Keratinocyte (primary cell): ENCODE measurements at regions not wholly inside any gene's neighbourhood (a gene's known extent, or its start where the extent isn't known, plus 50 kb on each side); places are given as distances from the start of the nearest gene placed in this dataset.

Experiments used
- DNase-seq: peaks from one replicate; pipeline ENCODE4 v3.0.0-alpha.2; 2011; ENCODE audit warnings: low read depth, missing footprints, low spot score
- FAIRE-seq: peaks from 2 replicates; lab custom pipeline; 2011; peaks lifted over from hg19 to GRCh38; lab: Jason Lieb, UNC
- H2AFZ ChIP-seq: 2 replicates; pipeline ENCODE4 v1.6.0; 2012; ENCODE audit warnings: low read length, control low read depth, inconsistent platforms; ENCODE audit not compliant: control insufficient read depth
- H3K27ac ChIP-seq: 2 replicates; pipeline ENCODE4 v1.5.1; 2011; ENCODE audit warnings: low read length; ENCODE audit not compliant: control insufficient read depth, insufficient read depth
- H3K27me3 ChIP-seq: 3 replicates; pipeline ENCODE4 v1.6.0; 2011; ENCODE audit warnings: low read length; ENCODE audit not compliant: control insufficient read depth, insufficient read depth; ENCODE audit errors: extremely low read depth
- H3K36me3 ChIP-seq, 2 experiments: 2 replicates in 1 of 2; 3 replicates in 1 of 2; pipeline ENCODE4 v1.5.1; 2011; ENCODE audit warnings: low read length in 2 of 2, mild to moderate bottlenecking in 1 of 2; ENCODE audit not compliant: control insufficient read depth in 2 of 2, insufficient read depth in 2 of 2; ENCODE audit errors: extremely low read depth in 1 of 2
- H3K4me1 ChIP-seq: 3 replicates; pipeline ENCODE4 v1.5.1; 2011; ENCODE audit warnings: low read length; ENCODE audit not compliant: control insufficient read depth, insufficient read depth; ENCODE audit errors: extremely low read depth
- H3K4me2 ChIP-seq: 3 replicates; pipeline ENCODE4 v1.6.0; 2011; ENCODE audit warnings: low read depth, low read length; ENCODE audit not compliant: control insufficient read depth, insufficient read depth; ENCODE audit errors: extremely low read depth
- H3K4me3 ChIP-seq, 3 experiments: fragments of 200-600 bp in 1 of 3; sonication (generic) in 1 of 3; 2 replicates in 2 of 3; 3 replicates in 1 of 3; pipeline ENCODE4 v1.5.1; 2011 to 2016; ENCODE audit warnings: low read length in 3 of 3, mild to moderate bottlenecking in 3 of 3, control low read depth in 2 of 3, inconsistent platforms in 1 of 3, low read depth in 1 of 3, mixed read lengths in 1 of 3, mixed run types in 1 of 3, moderate library complexity in 1 of 3; ENCODE audit not compliant: control insufficient read depth in 2 of 3, insufficient read depth in 2 of 3; ENCODE audit errors: extremely low read depth in 1 of 3
- H3K79me2 ChIP-seq: 2 replicates; pipeline ENCODE4 v1.6.0; 2012; ENCODE audit warnings: low read length; ENCODE audit not compliant: control insufficient read depth, insufficient read depth
- H3K9ac ChIP-seq: 3 replicates; pipeline ENCODE4 v1.6.0; 2011; ENCODE audit warnings: low read length; ENCODE audit not compliant: control insufficient read depth, insufficient read depth; ENCODE audit errors: extremely low read depth
- H3K9me1 ChIP-seq: 3 replicates; pipeline ENCODE4 v1.6.0; 2011; ENCODE audit warnings: low read length; ENCODE audit not compliant: control insufficient read depth, insufficient read depth; ENCODE audit errors: extremely low read depth
- H3K9me3 ChIP-seq: 2 replicates; pipeline ENCODE4 v1.5.1; 2012; ENCODE audit warnings: low read depth, low read length; ENCODE audit not compliant: control insufficient read depth
- H4K20me1 ChIP-seq: 3 replicates; pipeline ENCODE4 v1.6.0; 2011; ENCODE audit warnings: low read length; ENCODE audit not compliant: control insufficient read depth, insufficient read depth; ENCODE audit errors: extremely low read depth
- EZH2 ChIP-seq: IDR thresholded peaks from one replicate; pipeline ENCODE4 v1.6.1; 2012; ENCODE audit warnings: inconsistent platforms, mild to moderate bottlenecking, low read length, moderate library complexity
- dilution Hi-C: fragments of 300-500 bp; cut with MboI; formaldehyde crosslinking; loops from one replicate; pipeline ENCODE4 v1.7.0; 2020; ENCODE audit warnings: low sequenced_read_pairs; ENCODE audit not compliant: extremely low pct_ligation_motif_present
- TF ChIP-seq, protein P1 (sequence below), 3 experiments: IDR thresholded peaks in 1 of 3; conservative IDR thresholded peaks in 1 of 3; optimal IDR thresholded peaks in 1 of 3; 2 replicates in 2 of 3; 3 replicates in 1 of 3; pipeline versions ENCODE3 to v1.5.1; 2011; ENCODE audit warnings: low read length in 3 of 3, mild to moderate bottlenecking in 3 of 3, moderate library complexity in 2 of 3, control low read depth in 1 of 3, inconsistent platforms in 1 of 3; ENCODE audit not compliant: insufficient read depth in 2 of 3; ENCODE audit errors: extremely low read depth in 1 of 3

DNA sequence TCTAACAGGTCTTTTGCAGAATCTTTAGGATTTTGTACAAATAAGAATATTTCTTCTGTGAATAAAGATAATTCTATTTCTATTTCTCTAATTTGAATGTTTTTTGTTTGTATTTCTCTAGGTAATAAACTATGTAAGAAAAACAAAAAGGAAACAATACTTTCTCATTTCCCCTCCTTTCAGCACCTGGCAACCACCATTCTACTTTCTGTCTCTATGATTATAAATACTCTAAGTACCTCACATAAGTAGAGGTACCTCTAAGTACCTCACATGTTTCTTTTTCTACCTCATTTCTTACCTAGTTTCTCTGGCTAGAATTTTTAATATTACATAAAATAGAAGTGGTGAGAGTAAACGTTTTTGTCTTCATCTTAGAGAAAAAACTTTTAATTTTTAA, 550.0 kb downstream of the EPHA5 start:
- Histone ChIP-seq H3K36me3 (no peaks in the 10 kb centered on the region), H3K79me2 (no peaks in the 10 kb centered on the region), H3K9me3 (no peaks in the 10 kb centered on the region), H3K27ac (no peak overlapping the region), H3K27me3 (no peaks in the 10 kb centered on the region), H3K9ac (no peak overlapping the region), H3K4me3 (no peak overlapping the region), H2AFZ (no peak overlapping the region), H3K4me1 (no peaks in the 10 kb centered on the region), H3K4me2 (no peak overlapping the region), H4K20me1 (no peaks in the 10 kb centered on the region), H3K9me1 (no peaks in the 10 kb centered on the region)
- no peak for DNase-seq
- no peak for FAIRE-seq
- dilution Hi-C loops, result no loop called here
- TF ChIP-seq, protein P1, sequence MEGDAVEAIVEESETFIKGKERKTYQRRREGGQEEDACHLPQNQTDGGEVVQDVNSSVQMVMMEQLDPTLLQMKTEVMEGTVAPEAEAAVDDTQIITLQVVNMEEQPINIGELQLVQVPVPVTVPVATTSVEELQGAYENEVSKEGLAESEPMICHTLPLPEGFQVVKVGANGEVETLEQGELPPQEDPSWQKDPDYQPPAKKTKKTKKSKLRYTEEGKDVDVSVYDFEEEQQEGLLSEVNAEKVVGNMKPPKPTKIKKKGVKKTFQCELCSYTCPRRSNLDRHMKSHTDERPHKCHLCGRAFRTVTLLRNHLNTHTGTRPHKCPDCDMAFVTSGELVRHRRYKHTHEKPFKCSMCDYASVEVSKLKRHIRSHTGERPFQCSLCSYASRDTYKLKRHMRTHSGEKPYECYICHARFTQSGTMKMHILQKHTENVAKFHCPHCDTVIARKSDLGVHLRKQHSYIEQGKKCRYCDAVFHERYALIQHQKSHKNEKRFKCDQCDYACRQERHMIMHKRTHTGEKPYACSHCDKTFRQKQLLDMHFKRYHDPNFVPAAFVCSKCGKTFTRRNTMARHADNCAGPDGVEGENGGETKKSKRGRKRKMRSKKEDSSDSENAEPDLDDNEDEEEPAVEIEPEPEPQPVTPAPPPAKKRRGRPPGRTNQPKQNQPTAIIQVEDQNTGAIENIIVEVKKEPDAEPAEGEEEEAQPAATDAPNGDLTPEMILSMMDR (optimal IDR thresholded peaks at IDR 0.05 in 1 of 3, IDR thresholded peaks at IDR 0.05 in 1 of 3, conservative IDR thresholded peaks at IDR 0.05 in 1 of 3; ENCODE audit: extremely low read depth in 1 of 3, insufficient read depth in 2 of 3, low read length in 3 of 3), result no peak
- no peak for TF ChIP-seq EZH2

DNA sequence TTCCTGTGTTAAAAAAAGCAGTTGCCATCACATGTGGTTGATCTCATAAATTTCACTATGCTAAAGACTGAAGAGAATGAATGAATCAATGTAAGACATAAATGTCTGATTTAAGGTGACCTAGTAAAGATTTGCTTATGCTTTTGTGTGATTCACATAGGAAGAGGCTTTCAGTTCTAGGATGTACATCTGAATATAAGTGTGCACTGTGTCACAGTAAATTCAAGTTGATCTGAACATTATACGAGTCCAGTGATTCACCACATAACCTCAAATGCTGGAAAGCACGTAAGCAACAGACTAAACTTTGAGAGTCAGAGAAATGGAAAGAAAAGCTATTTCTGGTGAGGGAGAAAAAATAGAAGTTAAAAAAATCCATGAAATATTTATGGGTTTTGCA, 567.9 kb downstream of the EPHA5 start:
- Histone ChIP-seq H3K4me3 (no peak overlapping the region), H3K9ac (no peak overlapping the region), H4K20me1 (no peaks in the 10 kb centered on the region), H3K27me3 (no peaks in the 10 kb centered on the region), H3K4me1 (no peaks in the 10 kb centered on the region), H3K4me2 (no peak overlapping the region), H3K9me3 (no peaks in the 10 kb centered on the region), H3K27ac (no peak overlapping the region), H3K9me1 (no peaks in the 10 kb centered on the region), H3K36me3 (no peaks in the 10 kb centered on the region), H2AFZ (no peak overlapping the region), H3K79me2 (no peaks in the 10 kb centered on the region)
- DNase-seq, result no peak
- dilution Hi-C loops, result no loop called here
- TF ChIP-seq EZH2, result no peak
- TF ChIP-seq, protein P1 (optimal IDR thresholded peaks at IDR 0.05 in 1 of 3, IDR thresholded peaks at IDR 0.05 in 1 of 3, conservative IDR thresholded peaks at IDR 0.05 in 1 of 3; ENCODE audit: extremely low read depth in 1 of 3, insufficient read depth in 2 of 3, low read length in 3 of 3), result no peak
- FAIRE-seq, result no peak
